ENCODE measurements at regions not wholly inside any gene's neighbourhood (a gene's known extent, or its start where the extent isn't known, plus 50 kb on each side); places are given as distances from the start of the nearest gene placed in this dataset.
"Not testable (repeated sequence)": the region's sequence is repeated elsewhere in the genome, so short reads cannot be mapped to it uniquely, and the experiment has no call there.

DNA sequence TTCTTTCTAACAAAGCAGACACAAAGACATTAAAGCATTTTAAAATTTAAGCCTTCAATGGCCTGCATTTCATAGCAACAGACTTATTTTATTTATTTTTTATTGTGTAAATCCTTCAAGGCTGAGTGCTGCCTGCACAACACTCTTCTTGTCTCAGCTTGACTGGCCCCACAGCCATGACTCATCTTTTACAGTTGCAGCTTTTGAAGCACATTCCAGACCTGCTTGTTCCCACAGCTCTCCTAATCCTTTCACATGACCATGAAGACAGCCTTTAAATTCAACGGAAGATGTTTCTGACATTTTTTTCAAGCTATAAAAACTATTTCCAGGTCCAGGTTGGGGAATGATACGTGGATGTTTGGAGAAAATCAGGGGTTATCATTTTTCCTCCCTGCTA lies 276.9 kb upstream of the TACR3 start:
- DNase-seq (ENCODE audit: low spot score): peak; percentile 66

DNA sequence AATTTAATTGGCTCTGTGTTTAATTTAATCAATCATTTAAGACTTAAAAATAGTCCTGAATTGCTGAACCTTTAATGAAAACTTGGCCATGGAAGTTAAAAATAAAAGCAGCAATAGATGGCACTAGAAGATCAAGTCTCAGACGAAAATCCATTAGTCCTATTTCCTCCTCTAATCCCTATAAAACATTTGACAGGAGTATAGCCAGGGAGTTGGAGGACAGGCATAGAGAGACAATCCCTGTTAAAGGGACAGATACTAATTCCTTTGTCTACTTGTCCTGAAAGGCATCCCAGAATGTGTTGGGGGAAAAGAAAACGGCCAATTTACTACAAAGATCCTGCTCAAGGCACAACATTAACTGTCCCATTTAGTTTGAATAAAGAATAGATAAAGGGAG lies 276.3 kb upstream of the TACR3 start:
- DNase-seq (ENCODE audit: low spot score): peak; percentile 68

DNA sequence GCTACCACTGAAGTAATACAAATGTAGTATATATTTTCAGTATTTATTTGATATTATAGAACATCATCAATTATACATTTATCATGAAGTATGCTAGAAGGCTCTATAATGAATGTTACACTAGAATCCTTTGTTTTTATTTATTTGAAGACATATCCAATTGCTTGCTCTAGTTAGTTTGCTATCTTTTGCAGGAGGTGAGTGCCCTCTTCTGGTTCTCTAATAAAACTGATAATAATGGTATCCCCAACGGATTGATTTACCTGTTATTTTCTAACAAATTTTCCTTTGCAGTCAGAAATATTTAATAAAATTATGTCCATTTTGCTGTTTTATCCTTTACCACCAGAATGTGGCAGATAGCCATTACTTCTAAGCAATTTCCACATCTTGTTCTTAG lies 274.3 kb upstream of the TACR3 start:
- DNase-seq (ENCODE audit: low spot score): peak; percentile 27

DNA sequence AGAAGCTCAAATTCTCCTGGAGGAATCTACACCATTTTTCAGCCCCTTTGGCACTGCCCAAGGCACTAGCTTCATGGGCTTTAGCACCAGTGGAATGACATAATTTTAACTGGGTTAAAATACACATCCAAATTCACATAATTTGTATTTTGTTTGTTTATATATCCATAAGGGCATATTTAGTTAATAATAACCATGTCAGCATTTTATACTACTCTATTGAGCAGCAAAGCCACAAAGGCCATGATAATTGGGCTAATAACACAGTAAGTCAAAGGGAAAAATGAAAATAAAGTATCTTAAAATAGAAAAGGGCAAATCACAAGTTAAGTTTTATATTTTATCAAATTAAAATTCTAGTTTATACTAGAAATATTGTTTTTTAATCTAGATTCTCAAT lies 262.7 kb upstream of the TACR3 start:
- DNase-seq (ENCODE audit: low spot score): no peak

DNA sequence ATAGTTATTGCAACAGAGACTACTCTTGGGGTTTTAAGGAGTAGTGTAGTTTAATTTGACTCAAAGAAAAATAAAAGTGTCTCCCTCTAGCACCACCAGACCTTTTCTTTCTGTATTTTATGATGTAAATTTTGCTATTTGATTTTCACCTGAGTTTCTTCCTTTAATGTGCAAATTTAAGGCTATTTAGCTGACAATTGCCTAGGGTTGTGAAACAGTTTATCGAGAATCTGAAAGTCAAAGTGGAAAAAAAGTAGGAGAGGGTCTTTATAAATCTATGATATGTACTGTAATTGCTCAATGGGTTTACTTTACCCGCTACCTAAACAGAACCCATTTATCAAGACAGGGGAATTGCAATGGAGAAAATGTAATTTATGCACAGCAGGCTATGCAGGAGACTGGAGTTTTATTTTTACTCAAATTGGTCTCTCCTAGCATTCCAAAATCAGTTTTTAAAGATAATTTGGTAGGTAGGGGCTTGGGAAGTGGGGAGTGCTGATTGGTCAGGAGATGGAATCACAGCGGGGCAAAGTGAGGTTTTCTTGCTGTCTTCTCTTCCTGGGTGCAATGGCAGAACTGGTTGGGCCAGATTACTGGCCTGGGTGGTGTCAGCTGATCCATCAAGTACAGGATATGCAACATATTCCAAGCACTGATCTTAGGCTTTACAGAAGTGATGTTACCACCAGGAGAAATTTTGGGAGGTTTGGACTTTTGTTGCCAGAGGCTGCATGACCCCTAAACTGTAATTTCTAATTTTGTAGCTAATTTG lies 228.6 kb upstream of the TACR3 start:
- DNase-seq (ENCODE audit: low spot score): no peak

DNA sequence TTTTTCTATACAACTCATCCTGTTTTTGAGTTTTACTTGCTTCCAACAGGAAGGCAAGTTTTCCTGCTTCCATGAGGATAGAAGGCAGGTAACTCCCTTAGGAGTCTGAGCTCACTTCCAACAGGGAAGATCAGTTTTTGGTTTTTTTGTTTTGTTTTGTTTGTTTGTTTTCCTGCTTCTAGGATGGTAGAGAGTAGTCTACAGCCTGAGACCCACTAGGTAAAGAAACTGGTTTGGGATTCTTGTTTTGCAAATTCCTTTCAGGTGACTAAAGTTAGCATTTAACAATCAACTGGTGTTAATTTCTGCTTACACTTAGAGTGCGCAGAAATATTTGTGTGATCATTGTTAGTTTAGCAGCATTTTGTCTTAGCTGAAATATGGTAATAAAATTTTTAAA lies 227.8 kb upstream of the TACR3 start:
- DNase-seq (ENCODE audit: low spot score): no peak

DNA sequence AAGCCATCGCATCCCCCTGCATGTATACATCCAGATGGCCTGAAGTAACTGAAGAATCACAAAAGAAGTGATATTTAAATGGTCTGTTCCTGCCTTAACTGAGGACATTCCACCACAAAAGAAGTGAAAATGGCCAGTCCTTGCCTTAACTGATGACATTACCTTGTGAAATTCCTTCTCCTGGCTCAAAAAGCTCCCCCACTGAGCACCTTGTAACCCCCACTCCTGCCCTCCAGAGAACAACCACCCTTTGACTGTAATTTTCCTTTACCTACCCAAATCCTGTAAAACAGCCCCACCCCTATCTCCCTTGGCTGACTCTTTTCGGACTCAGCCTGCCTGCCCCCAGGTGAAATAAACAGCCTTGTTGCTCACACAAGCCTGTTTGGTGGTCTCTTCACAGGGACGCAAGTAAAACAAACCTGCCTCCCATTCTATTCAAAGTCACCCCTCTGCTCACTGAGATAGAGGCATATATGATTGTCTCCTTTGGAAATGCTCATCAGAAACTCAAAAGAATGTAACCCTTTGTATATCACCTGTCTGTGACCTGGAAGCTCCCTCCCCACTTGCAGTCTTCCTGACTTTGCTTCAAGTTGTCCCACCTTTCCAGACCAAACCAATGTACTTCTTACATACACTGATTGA lies 227.0 kb upstream of the TACR3 start:
- DNase-seq (ENCODE audit: low spot score): not testable (repeated sequence)

DNA sequence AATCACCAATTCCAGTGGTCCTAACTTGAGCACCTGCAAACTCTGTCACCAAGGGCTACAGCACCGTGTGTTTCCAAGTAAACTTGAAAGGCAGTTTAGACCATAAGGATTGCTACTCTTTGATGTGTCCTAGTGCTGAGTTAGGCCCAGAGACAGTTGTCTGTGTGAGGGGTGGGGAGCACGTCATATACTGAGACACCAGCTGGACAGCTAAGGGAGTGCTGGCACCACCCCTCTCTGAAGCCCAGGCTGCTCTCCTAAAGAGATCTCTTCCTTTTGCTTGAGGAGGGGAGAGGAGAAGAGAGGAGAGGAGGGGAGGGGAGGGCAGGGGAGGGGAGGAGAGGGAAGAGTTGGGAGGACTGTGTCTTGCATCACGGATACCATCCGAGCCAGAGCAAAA lies 218.7 kb upstream of the TACR3 start:
- DNase-seq (ENCODE audit: low spot score): no peak

DNA sequence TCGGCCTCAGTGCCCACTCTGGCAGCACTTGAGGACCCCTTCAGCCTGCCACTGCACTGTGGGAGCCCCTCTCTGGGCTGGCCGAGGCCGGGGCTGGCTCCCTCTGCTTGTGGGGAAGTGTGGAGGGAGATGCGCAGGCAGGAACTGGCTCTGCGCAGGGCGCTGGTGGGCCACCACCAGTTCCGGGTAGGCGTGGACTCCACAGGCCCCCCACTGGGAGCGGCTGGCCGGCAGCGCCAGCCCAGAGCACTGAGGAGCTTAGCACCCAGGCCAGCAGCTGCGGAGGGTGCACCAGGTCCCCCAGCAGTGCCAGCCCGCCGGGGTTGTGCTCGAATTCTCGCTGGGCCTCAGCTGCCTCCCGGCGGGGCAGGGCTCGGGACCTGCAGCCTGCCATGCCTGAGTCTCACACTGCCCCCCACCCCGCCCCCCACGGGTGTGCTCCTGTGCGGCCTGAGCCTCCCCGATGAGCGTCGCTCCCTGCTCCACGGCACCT lies 216.9 kb upstream of the TACR3 start:
- no peak for DNase-seq (ENCODE audit: low spot score)

DNA sequence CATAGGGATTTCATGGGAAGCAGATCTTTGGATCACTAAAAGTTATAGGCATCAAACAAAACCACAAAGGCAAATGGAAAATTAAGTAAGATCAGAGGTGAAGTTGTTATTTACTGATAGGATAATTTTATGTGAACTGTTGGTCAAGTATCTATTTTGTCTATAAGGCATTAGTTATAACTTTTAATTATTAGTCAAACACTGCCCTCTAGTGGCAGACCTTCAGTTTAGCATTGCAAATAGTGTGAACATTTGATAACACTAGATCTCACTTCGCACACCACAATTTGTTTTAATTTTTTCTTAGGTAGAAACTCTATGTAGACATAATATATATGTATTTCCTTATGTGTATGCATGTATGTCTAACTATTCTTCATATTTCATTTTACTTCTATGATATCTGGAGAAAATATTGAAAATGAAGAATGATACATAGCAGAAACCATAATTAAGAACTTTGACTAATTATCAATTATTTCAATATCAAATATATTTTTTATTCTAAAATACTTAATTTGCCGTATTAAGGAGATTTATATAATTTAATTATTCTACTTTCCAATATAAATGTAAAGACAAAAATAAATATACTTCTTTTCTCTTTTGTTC lies 214.5 kb upstream of the TACR3 start:
- peak; percentile 46 for DNase-seq (ENCODE audit: low spot score)

DNA sequence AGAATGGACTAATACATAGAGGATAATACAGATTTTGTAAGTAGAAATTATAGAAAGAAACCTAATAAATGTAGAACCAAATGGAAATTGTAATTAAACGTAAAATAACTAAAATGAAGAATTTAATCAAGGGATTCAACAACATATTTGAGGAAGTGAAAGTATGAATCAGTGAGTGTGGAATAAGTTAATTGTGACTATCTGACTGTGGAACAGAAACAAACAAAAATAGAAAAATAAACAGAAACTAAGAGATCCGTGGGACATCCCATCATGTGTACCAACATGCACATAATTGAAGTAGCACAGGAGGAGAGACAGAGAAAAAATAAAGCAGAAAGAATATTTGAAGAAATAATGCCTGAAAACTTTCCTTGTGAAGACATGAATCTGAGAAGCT lies 208.6 kb upstream of the TACR3 start:
- DNase-seq (ENCODE audit: low spot score): no peak

DNA sequence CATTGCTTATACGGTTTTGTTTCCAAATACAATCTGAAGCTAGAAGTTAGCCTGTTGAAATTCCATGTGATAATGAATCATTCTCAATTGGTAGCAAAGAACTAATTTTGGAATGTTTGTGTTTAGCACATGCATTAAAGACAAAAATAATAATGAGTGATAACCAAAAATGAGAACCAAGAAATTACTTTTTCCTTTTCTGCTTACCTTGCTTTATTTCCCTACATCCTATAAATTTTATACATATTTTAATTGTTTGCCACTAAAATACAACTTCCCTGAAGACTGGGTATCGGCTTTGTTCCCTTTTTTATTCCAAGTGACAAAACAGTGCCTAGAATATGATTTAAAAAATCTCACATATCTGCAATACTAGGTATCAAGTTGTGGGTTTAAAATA lies 203.8 kb upstream of the TACR3 start:
- DNase-seq (ENCODE audit: low spot score): no peak

DNA sequence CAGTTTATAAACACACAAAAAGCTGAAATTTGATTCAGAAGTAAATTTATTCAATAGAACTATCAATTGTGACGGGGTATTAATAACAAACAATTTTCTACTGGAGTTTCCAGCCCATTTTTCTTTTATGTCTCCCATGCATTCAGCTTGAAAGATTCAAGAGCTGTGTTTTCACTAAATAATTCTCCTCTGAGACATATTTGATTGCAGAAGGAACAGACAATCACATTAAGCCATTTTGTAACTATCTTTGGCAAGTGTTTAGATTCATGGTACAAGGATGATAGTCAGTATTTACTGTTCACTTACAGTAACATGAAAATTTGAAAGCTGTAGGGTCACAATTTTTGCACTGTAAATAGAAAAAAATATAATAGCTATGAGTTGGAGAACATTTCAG lies 198.4 kb upstream of the TACR3 start:
- DNase-seq (ENCODE audit: low spot score): no peak

DNA sequence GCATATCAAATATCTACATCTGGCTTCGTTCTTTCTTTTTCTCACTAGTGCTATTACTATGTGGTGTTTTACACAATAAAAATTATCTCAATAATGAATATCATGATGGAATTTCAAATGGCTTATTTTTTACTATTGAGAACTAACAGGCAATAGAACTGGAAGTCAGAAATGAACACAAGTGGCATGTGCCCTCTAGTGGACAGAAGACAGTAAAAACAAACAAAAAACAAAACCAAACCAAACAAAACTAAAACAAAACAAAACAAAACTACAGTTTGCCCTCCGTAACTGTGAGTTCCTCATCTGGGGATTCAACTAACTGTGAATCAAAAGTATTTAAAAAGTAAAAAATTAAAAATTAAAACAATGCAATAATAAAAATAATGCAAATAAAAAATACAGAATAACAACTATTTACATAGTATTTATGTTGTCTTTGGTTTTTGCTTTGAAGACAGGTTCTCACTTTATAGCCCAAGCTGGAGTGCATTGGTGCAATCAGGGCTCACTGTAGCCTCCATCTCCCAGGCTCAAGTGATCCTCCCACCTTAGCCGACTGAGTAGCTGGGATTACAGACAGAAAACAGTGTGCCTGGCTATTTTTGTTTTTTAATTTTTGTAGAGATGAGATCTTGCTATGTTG lies 195.6 kb upstream of the TACR3 start:
- peak; percentile 9 for DNase-seq (ENCODE audit: low spot score)

DNA sequence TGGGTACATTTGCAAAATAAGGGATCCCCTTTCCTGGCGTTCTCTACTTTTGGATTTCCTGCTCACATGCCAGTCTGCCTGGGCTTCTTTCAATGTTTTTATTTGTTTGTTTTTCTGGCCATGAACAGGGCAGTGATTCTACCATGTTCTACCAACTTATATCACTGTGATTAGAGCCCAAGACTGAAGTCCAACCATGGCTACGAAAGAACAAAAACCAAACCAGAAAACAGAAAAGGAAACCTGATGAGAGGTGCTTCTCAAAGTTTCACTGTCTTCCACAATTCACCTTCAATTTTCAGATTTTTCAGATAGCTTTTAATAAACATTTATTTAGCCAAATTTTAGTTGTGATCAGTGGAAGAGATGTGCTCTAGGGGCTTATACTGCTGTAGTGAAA lies 187.6 kb upstream of the TACR3 start:
- DNase-seq (ENCODE audit: low spot score): no peak

DNA sequence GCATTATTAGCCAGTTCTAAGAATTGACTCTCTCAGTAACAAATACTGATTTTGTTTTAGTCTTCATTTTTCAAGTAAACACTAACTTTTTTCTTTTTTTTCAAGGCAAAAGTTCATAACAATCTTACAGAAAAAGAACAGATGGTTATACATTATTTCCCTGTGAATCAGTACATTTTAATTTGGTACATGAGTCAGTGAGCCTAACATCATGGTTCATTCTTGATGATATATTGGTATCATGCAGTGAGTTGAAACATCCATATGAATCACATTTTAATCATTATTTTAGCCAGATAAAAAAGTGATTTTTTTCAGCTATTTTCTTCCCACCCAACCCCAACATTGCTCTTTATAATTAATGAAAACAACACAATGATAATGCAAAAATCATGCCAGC lies 184.3 kb upstream of the TACR3 start:
- no peak for DNase-seq (ENCODE audit: low spot score)

DNA sequence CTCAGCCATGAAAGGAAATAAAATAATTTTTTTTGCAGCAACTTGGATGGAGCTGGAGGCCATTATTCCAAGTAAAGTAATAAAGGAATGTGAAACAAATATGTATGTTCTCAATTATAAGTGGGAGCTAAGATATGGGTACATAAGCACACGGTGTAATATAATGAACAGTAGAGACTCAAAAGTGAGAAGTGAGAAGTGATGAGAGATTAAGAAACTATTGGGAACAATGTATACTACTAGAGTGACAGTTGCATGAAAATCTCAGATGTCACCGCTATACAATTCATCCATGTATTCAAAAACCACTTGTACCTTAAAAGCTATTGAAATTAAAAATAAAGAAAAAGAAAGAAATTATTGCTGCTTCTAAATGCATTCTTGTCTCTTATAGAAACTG lies 182.9 kb upstream of the TACR3 start:
- no peak for DNase-seq (ENCODE audit: low spot score)

DNA sequence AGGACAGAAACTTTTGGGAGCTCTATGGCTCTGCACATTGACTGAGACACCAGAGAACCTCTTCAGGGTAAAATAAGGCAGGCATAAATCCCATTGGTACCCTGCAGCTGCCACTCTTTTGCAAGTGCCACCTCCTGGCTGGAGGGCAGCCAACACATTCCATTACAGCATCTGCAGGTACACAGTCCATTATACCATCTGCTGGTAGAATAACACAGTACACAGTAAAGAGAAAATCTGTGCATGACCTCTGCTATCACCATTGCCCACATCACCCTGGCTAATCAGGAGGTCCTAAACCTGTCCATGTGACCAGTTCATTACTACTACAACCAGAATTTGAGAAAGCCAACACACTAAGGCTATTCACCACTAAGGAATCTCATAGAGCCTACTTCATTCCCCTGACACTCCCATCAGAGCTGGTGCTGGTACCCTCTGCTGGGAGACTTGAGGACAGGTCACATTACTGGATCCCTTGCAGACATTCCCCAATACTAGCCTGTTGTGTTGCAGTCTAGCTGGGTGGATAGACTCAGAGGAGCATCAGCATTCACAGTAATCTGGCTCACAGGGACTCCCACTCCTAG lies 176.2 kb upstream of the TACR3 start:
- DNase-seq (ENCODE audit: low spot score): no peak

DNA sequence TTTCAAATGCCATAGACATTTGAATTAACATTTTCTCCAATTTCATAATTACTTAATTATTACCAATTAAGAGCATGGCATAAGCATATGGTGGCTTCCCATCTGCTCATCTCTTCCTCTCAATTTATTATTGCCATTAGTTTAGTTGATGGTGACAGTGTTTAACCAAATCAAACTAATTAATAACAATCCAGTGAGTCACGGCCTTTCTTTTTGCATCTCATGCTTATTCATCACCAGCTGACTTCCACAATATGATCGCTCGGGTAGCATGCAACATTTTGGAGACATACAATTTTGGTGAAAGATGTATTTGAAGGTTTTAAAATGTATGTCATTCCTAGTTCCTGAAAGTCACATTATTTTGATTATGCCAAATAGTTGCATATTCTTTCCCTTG lies 172.8 kb upstream of the TACR3 start:
- no peak for DNase-seq (ENCODE audit: low spot score)

DNA sequence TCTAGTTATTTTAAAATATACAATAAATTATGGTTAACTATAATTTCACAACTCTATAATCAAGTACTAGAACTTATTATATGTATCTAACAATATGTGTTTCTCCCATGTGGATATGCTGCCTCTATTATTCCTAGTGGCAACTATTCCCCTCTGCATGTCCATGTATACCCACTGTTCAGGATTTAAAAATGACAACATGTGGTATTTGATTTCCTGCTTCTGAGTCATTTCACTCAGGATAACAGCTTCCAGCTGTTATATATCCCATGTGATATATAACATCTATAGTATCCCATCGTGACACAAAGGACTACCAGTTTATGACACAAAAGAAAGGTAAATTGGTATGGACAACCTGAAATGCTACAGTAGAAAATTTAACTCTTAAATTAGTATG lies 167.4 kb upstream of the TACR3 start:
- DNase-seq (ENCODE audit: low spot score): no peak

DNA sequence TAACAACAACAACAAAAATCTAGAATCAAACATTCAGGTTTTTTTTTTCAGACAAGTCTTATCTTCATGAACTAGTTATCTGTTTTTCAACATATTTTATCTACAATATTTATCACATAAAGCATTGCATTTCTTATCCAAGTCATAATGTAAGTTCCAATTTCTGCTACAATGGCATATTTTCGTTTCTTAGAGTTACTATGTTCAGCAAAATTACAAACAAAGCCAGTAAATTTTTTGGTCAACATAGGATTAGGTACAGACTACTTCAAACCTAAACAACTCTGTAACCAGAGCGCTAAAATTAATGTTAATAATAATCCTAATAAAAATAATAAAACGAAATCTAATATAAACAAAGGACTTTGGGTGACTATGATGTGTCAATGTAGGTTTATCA lies 165.4 kb upstream of the TACR3 start:
- DNase-seq (ENCODE audit: low spot score): no peak

DNA sequence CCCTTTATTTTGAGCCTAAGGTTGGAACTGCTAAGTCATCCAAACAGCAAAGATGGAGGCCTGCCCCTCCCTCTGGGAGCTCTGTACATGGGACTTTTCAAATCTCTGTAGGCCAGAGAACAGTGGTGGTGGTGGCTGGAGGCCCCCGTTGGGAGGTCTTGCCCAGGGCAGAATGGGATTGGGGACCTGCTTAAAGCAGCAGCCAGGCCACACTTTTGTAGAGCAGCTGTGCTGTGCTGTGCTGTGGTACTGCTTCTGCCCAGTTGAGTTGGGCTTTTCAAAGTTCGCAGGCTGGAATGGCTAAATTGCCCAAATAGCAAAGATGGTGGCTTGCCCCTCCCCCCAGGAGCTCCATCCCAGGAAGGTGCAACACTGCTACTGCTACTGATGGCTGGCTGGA lies 147.5 kb upstream of the TACR3 start:
- no peak for DNase-seq (ENCODE audit: low spot score)

DNA sequence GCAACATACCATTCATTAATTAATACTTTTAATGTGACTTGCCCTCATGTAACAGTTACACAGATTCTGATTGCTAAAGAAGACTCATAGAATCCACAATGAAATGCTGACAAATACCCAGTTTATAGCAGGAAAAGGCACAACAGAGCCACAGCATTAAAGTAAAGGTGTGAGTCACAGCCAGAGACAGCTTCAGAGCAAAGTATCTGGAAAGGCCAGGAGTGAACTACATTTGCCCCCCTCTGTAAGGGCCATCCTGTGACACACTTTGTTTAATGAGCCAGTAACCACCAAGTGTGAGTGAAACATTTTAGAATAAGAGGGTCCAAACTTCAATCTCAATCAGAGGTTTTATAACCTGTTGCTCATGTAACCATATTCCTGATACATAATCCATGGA lies 133.8 kb upstream of the TACR3 start:
- no peak for DNase-seq (ENCODE audit: low spot score)

Measured in cerebellar cortex (tissue), 1 donor.